Activated naive CD4-positive, alpha-beta T cell (primary cell): ENCODE measurements at regions not wholly inside any gene's neighbourhood (a gene's known extent, or its start where the extent isn't known, plus 50 kb on each side); places are given as distances from the start of the nearest gene placed in this dataset.
"Not testable (repeated sequence)": the region's sequence is repeated elsewhere in the genome, so short reads cannot be mapped to it uniquely, and the experiment has no call there.

Experiments
- DNase-seq, 4 experiments: peaks; one replicate each; lab custom pipeline; 2025; lab: John Stamatoyannopoulos, UW

DNA sequence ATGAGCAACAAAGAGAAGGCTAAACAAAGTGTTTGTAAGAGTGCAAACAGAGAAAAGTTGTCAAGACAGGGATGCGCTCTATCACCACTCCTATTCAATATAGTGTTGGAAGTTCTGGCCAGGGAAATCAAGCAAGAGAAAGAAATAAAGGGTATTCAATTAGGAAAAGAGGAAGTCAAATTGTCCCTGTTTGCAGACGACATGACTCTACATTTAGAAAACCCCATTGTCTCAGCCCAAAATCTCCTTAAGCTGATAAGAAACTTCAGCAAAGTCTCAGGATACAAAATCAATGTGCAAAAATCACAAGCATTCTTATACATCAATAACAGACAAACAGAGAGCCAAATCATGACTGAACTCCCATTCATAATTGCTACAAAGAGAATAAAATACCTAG is 143.4 kb upstream of the POGK start:
- not testable (repeated sequence) for DNase-seq

GRCh38 chr1:166698771-166699170 is 140.5 kb upstream of the POGK start:
- no peak for DNase-seq

GRCh38 chr1:166699613-166700012 is 139.7 kb upstream of the POGK start:
- no peak for DNase-seq

DNA sequence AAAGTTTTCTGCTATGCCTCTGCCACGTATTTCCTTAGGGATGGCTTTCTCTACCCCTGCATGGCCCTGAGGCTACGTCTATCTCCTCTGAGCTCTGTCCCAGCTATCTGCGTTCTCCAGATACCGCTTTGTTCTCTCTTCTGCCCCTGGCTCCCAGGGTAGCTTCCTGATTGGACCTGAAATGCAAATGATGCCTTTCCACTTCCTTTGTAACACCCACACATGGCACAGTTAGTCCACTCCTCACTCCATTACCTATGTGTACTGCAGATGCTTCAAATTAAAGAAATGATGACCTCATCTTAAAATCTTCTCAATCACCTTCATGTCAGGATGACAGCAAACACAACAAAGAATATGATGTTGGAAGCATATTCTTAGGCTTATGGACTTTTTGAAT is 138.6 kb upstream of the POGK start:
- no peak for DNase-seq

- no peak for DNase-seq
These were observed 137.6 kb upstream of the POGK start for GRCh38 chr1:166701603-166702100.

DNA sequence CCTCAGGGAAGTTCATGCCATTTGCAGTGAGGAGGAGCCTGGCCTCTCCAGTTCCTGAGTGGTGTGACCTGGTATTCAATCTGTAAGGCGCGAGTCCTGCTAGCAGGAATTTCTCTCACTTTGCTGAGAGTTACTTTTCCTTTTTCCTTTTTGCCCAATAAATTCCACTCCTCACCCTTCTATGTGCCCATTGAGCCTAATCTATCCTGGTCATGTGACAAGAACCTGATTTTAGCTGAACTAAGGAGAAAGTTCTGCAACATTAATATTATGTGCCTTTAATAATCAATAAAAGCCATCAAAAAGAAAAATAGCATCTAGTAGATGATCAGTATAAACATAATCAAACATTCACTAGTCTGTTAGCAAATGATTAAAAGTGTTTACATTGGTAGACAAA is 136.1 kb upstream of the POGK start:
- no peak for DNase-seq

- DNase-seq, result no peak
These were observed 135.4 kb upstream of the POGK start for GRCh38 chr1:166703726-166704462.

- no peak for DNase-seq
These were observed 133.6 kb upstream of the POGK start for GRCh38 chr1:166705376-166706289.

GRCh38 chr1:166716620-166717019 is 122.7 kb upstream of the POGK start:
- no peak for DNase-seq

DNA sequence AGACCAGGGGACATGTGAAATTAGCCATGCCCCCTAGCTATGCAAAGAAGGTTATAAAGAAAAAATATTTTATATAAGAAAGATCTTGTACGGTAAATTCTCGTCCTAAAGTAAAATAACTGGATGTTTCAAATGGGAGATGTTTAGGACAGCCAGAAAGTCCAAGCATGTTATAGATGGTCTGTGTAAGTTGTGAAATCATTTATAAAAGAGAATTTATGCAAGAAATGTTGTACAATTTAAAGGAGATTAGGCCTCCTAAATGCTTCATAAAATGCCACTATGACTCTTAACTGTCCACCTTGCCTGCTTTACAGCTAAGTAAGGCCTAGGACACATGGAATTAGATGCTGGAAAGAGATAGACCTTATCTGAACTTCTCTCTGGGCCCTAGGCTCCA is 118.1 kb upstream of the POGK start:
- no peak for DNase-seq

- no peak for DNase-seq
These were observed 108.9 kb upstream of the POGK start for GRCh38 chr1:166730299-166730888.

DNA sequence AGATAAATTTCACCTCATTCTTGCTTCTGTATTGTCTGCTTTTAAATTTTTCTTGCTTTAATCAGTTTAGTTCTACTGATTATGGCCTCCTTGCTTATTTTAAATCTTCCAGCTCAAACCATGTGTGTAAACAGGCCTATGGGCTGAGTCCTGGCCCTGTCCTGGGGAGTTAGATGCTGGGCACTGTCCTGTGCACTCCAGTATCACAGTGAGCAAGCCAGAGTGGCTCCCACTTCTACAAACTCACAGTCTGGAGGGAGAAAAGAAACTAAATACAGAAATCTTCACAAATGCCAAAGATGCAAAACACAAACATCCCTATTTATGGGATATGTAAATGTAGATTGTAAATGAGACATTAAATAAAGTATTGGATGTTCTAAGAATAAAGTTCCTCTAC is 101.1 kb upstream of the POGK start:
- DNase-seq, result no peak

GRCh38 chr1:166738873-166739272 is 100.4 kb upstream of the POGK start:
- DNase-seq, result no peak

DNA sequence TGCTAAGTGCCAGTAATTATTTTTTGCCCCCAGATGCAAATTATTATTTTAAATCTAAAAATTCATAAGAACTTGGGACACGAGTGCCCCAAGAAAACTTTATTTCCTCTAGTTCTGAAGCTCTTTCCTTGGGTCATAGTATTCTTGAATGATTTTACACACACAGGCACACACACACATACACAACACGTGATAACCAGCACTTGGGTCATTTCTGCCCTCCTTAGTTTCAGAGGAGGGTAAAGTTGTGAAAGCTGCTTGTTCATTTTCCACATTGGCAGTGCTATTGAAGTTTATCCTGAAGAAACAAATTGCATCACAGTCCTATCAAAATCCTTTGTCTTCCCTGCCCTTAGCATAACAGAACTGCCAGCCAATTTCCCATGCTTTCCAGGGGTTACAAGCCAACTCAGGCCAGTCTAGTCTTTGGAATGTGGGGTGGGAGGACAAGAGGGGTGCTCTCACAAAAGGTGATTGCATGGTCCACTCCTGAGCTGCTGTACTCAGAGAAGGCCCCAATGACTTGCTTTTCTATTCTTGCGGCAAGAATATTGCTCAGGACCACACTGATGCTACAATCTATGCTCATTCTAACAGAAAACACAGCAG is 98.5 kb upstream of the POGK start:
- no peak for DNase-seq

- no peak for DNase-seq
These were observed 76.0 kb upstream of the POGK start for GRCh38 chr1:166763318-166763717.

DNA sequence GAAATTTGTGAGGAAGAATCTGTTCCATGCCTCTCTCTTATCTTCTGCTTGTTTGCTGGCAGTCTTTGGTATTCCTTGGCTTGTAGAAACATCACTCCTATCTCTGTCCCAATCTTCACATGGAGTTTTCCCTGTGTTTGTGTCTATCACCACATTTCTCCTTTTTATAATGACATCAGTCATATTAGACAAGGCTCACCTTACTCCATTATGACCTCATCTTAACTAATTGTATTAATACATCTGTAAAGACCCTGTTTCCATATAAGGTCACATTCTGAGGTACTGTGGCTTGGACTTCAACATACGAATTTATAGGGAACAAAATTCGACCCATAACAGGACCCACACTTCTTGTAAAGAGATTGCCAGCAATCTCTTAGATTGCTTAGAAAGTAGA is 72.3 kb upstream of the POGK start:
- DNase-seq, result no peak

DNA sequence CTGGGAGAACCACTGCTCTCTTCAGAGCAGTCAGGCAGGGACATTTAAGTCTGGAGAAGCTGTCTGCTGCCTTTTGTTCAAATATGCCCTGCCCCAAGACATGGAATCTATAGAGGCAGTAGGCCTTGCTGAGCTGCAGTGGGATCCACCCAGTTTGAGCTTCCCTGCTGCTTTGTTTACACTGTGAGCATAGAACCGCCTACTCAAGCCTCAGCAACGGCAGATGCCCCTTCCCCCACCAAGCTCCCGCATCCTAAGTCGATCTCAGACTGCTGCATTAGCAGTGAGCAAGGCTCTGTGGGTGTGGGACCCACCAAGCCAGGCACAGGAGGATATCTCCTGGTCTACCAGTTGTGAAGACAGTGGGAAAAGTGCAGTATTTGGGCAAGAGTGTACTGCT is 54.6 kb upstream of the POGK start:
- not testable (repeated sequence) for DNase-seq

GRCh38 chr1:166785987-166786386 is 53.3 kb upstream of the POGK start:
- DNase-seq, result no peak

- DNase-seq, result no peak
These were observed 50.0 kb upstream of the POGK start for GRCh38 chr1:166789286-166789685.
